Pons (tissue), 1 donor: ENCODE measurements at regions not wholly inside any gene's neighbourhood (a gene's known extent, or its start where the extent isn't known, plus 50 kb on each side); places are given as distances from the start of the nearest gene placed in this dataset.

ENCODE experiments used
- DNase-seq: peaks from one replicate; pipeline ENCODE4 v3.0.0-alpha.2; 2016; ENCODE audit warnings: low spot score

- peak; percentile 71 for DNase-seq
Observed at GRCh38 chr1:62370594-62370993, 51.4 kb upstream of the KANK4 start.

GRCh38 chr1:62371375-62371774 lies 52.1 kb upstream of the KANK4 start:
- no peak for DNase-seq

GRCh38 chr1:62373221-62373620 lies 54.0 kb upstream of the KANK4 start:
- DNase-seq = no peak

- DNase-seq = no peak
Observed at GRCh38 chr1:62377043-62377562, 57.9 kb upstream of the KANK4 start.

GRCh38 chr1:62380181-62380580 lies 56.7 kb upstream of the USP1 start:
- DNase-seq = no peak

GRCh38 chr1:62381831-62382657 lies 54.8 kb upstream of the USP1 start:
- no peak for DNase-seq

GRCh38 chr1:62382658-62382955 lies 54.2 kb upstream of the USP1 start:
- DNase-seq = no peak

- peak; percentile 84 for DNase-seq
Observed at GRCh38 chr1:62384276-62385005, 52.4 kb upstream of the USP1 start.

- DNase-seq = no peak
Observed at GRCh38 chr1:62385923-62386322, 50.9 kb upstream of the USP1 start.

GRCh38 chr1:62386351-62387121 lies 50.3 kb upstream of the USP1 start:
- DNase-seq = peak; percentile 53
